K562 (cell line): ENCODE measurements at regions not wholly inside any gene's neighbourhood (a gene's known extent, or its start where the extent isn't known, plus 50 kb on each side); places are given as distances from the start of the nearest gene placed in this dataset.

Experiments
- ATAC-seq: fragments of 200-7000 bp; cut with Tn5 transposase; 3 replicates; pipeline ENCODE4 v1.9.1; 2020; ENCODE audit warnings: moderate library complexity
- BruUV-seq: library from RNA; stranded (reverse); fragments of 400-500 nt; replicated peaks from 2 replicates; lab custom pipeline; 2021; lab: Mats Ljungman, UMichigan
- CTCF ChIA-PET: fragments of 300-600 bp; formaldehyde crosslinking; extraction: SDS; loops from one replicate; lab custom pipeline; 2021; ENCODE audit warnings: low intra/inter-chr PET ratio; lab: Yijun Ruan, JAX
- POLR2A ChIA-PET: fragments of 300-600, 350-650 bp; sonication (Branson Sonifier 250); formaldehyde crosslinking; extraction: SDS; loops from one replicate; lab custom pipeline; 2021; ENCODE audit warnings: antibody characterized with exemption, inconsistent platforms; lab: Yijun Ruan, JAX
- DNase-seq, 4 experiments: peaks; one replicate each; pipeline versions ENCODE4 v3.0.0 to v3.0.0-alpha.2; 2011 to 2018; ENCODE audit warnings: low spot score in 3 of 4, mixed read lengths in 3 of 4; ENCODE audit errors: extremely low read depth in 1 of 4
- FAIRE-seq: peaks from 2 replicates; lab custom pipeline; 2011; peaks lifted over from hg19 to GRCh38; lab: Jason Lieb, UNC
- H2AFZ ChIP-seq: 2 replicates; pipeline ENCODE4 v1.6.0; 2011; ENCODE audit warnings: low read depth, low read length, control low read depth, inconsistent platforms
- H3K27ac ChIP-seq: fragments of 200-600 bp; 3 replicates; pipeline ENCODE4 v1.8.0; 2011; ENCODE audit warnings: low read depth, mild to moderate bottlenecking, control low read depth, inconsistent platforms, low read length, moderate library complexity, mixed read lengths; ENCODE audit errors: extremely low read depth
- H3K27me3 ChIP-seq, 2 experiments: fragments of 300-600 bp in 1 of 2; 2 replicates in 1 of 2; 3 replicates in 1 of 2; pipeline versions ENCODE4 v1.6.0 to v1.8.0; 2011; ENCODE audit warnings: inconsistent platforms in 2 of 2, low read length in 2 of 2, mild to moderate bottlenecking in 1 of 2, mixed read lengths in 1 of 2, moderate library complexity in 1 of 2; ENCODE audit not compliant: control insufficient read depth in 2 of 2, insufficient read depth in 2 of 2
- H3K36me3 ChIP-seq: fragments of 300-600 bp; 3 replicates; pipeline ENCODE4 v1.8.0; 2011; ENCODE audit warnings: mild to moderate bottlenecking, low read length, inconsistent platforms; ENCODE audit not compliant: control insufficient read depth, insufficient read depth
- H3K4me1 ChIP-seq, 2 experiments: fragments of 200-600 bp in 1 of 2; replicated peaks in 1 of 2; 2 replicates in 1 of 2; 3 replicates in 1 of 2; pipeline versions ENCODE4 v1.5.1 to v1.8.0; 2011; ENCODE audit warnings: inconsistent platforms in 2 of 2, low read length in 2 of 2, mild to moderate bottlenecking in 1 of 2, mixed read lengths in 1 of 2, moderate library complexity in 1 of 2; ENCODE audit not compliant: control insufficient read depth in 2 of 2, insufficient read depth in 2 of 2
- H3K4me2 ChIP-seq: 2 replicates; pipeline ENCODE4 v1.6.1; 2011; ENCODE audit warnings: low read length, control low read depth, inconsistent platforms, mixed read lengths; ENCODE audit not compliant: insufficient read depth
- H3K4me3 ChIP-seq: fragments of 200-600 bp; sonication (generic), shearing (Covaris generic); 2 replicates; pipeline ENCODE4 v1.5.1; 2016; ENCODE audit warnings: control low read depth, inconsistent platforms
- H3K79me2 ChIP-seq: fragments of 200-600 bp; 3 replicates; pipeline ENCODE4 v1.8.0; 2011; ENCODE audit warnings: low read length, inconsistent platforms; ENCODE audit not compliant: control insufficient read depth, insufficient read depth
- H3K9ac ChIP-seq, 2 experiments: 2 replicates each; pipeline versions ENCODE4 v1.6.0 to v1.6.1; 2011; ENCODE audit warnings: low read depth in 2 of 2, low read length in 2 of 2, control low read depth in 1 of 2, inconsistent platforms in 1 of 2, mild to moderate bottlenecking in 1 of 2, mixed read lengths in 1 of 2; ENCODE audit not compliant: insufficient read depth in 1 of 2
- H3K9me1 ChIP-seq: one replicate; pipeline ENCODE4 v1.6.0; 2011; ENCODE audit warnings: inconsistent platforms, mild to moderate bottlenecking, low read length, moderate library complexity; ENCODE audit not compliant: control insufficient read depth, insufficient read depth
- H3K9me3 ChIP-seq: replicated peaks from 2 replicates; pipeline ENCODE4 v1.5.1; 2011; ENCODE audit warnings: low read depth, low read length, inconsistent platforms; ENCODE audit not compliant: control insufficient read depth, insufficient read depth
- H4K20me1 ChIP-seq: replicated peaks from 2 replicates; pipeline ENCODE4 v1.6.1; 2011; ENCODE audit warnings: low read length, inconsistent platforms, mixed read lengths; ENCODE audit not compliant: control insufficient read depth, insufficient read depth
- PPARD ChIP-seq: fragments of 250-450 bp; sonication (Bioruptor Pico); IDR thresholded peaks from 2 replicates; pipeline ENCODE4 v1.8.0; 2022; ENCODE audit warnings: inconsistent platforms, mild to moderate bottlenecking, moderate library complexity
- RCOR1 ChIP-seq, 2 experiments: IDR thresholded peaks; 2 replicates each; pipeline ENCODE4 v1.6.1; 2012; ENCODE audit warnings: low read depth in 2 of 2, low read length in 2 of 2, borderline replicate concordance in 1 of 2, improper control_type of control experiment in 1 of 2
- ZNF318 ChIP-seq, 2 experiments: fragments of 450-650 bp; IDR thresholded peaks; 2 replicates each; pipeline ENCODE4 v1.6.1; 2016; ENCODE audit warnings: mild to moderate bottlenecking in 2 of 2, borderline replicate concordance in 1 of 2, low read depth in 1 of 2, moderate library complexity in 1 of 2
- ZNF717 ChIP-seq: fragments of 250-450 bp; sonication (Bioruptor Pico); IDR thresholded peaks from 2 replicates; pipeline ENCODE4 v1.5.0; 2021
- whole genome bisulfite sequencing: fragments of 100-300 bp; shearing (Covaris generic); methylation state at CpG from one replicate; pipeline ENCODE4 v1.1.6; 2016; ENCODE audit warnings: low coverage, mixed read lengths; ENCODE audit not compliant: insufficient coverage; ENCODE audit errors: missing lambda C conversion rate; 5-methylcytosine and 5-hydroxymethylcytosine counted together
- in situ Hi-C: fragments of 300-500 bp; cut with MboI; formaldehyde crosslinking; loops from 4 replicates; pipeline ENCODE4 v1.15.0; 2018; ENCODE audit warnings: inconsistent platforms, mixed read lengths
- intact Hi-C: fragments of 100-400 bp; cut with micrococcal nuclease; formaldehyde crosslinking; loops from 2 replicates; pipeline ENCODE4 v1.14.2; 2022

- TF ChIP-seq ZNF318 (IDR thresholded peaks at IDR 0.05; ENCODE audit: borderline replicate concordance in 1 of 2, low read depth in 1 of 2) = no peak
- TF ChIP-seq PPARD = no peak
Observed at GRCh38 chr12:46682148-46682547, 143.6 kb downstream of the SLC38A4 start (continued).

- BruUV-seq = no TSS peak
- Histone ChIP-seq H3K27ac (no peak overlapping the region), H3K9ac (no peak overlapping the region), H3K79me2 (no peaks in the 10 kb centered on the region), H2AFZ (no peak overlapping the region), H3K9me3 (no peaks in the 10 kb centered on the region; the same call in 1 of the 2 replicates), H3K4me2 (no peak overlapping the region), H3K36me3 (no peaks in the 10 kb centered on the region), H3K4me3 (no peak overlapping the region), H4K20me1 (no peaks in the 10 kb centered on the region), H3K9me1 (no peaks in the 10 kb centered on the region), H3K4me1 (no peaks in the 10 kb centered on the region; a peak in 1 of 5 replicates), H3K27me3 (no peaks in the 10 kb centered on the region; a peak in 1 of 5 replicates)
- intact Hi-C loops (no loop called here), in situ Hi-C loops (no loop called here)
- FAIRE-seq = no peak
- CTCF ChIA-PET = interaction anchor here (0.7 kb wide), 1 partner anchor 901 kb away, joined by 3 read pairs; no protein-coding TSS in a partner anchor
- TF ChIP-seq RCOR1 (IDR thresholded peaks at IDR 0.05; ENCODE audit: borderline replicate concordance in 1 of 2, low read depth in 2 of 2, low read length in 2 of 2) = no peak
- TF ChIP-seq ZNF717 = no peak
- no peak for ATAC-seq
- WGBS = 0% methylated on average over 1 of the region's 1 CpG
- no peak for DNase-seq
- POLR2A ChIA-PET = no interaction called here
Observed at GRCh38 chr12:46680506-46680905, 145.3 kb downstream of the SLC38A4 start.
